ENCODE measurements at regions not wholly inside any gene's neighbourhood (a gene's known extent, or its start where the extent isn't known, plus 50 kb on each side); places are given as distances from the start of the nearest gene placed in this dataset.

DNA sequence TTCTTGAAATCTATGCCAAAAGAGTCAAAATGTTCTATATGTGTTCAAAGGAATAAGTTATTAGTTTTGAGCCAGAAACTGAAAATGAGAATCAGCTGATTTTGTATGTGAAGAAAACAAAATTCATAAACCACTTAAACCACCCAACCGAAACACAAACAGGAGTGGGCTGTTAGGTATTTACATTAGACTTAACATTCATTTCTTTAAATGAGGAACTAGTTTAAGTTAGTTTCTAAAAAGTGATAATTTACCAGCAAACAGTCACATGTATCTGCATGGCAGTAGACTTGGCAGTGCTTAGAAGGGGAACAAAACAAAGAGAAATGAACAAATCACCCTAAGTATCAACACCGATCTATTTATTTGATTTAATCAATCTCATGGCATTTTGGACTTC, 128.0 kb downstream of the GMNC start:
- H3K27me3 ChIP-seq (ENCODE audit: control insufficient read depth, insufficient read depth, low read length, poor library complexity, severe bottlenecking), result no peaks in the 10 kb centered on the region
- no peak overlapping the region for H3K4me3 ChIP-seq (ENCODE audit: low read length)
- H3K9ac ChIP-seq (ENCODE audit: extremely low read depth, low read length, poor library complexity, severe bottlenecking), result no peak overlapping the region
- H3K4me1 ChIP-seq (ENCODE audit: control insufficient read depth, insufficient read depth, low read length), result peaks cover 3% of the 10 kb centered on the region
- no peaks in the 10 kb centered on the region for H3K36me3 ChIP-seq (ENCODE audit: control insufficient read depth, insufficient read depth, low read length)
- Mint-ChIP-seq H3K27ac (no peak overlapping the region), H3K36me3 (ENCODE audit: low read depth) (no peaks in the 10 kb centered on the region), H3K27me3 (ENCODE audit: insufficient read depth) (no peaks in the 10 kb centered on the region), H3K4me1 (peaks cover 7% of the 10 kb centered on the region), H3K9me3 (no peaks in the 10 kb centered on the region), H3K4me3 (no peak overlapping the region)
- no peak overlapping the region for H3K27ac ChIP-seq (ENCODE audit: low read depth, low read length)
- no peaks in the 10 kb centered on the region for H3K9me3 ChIP-seq (ENCODE audit: control insufficient read depth, low read length)
- 100% methylated on average over 1 of the region's 2 CpGs; no CpG with 5 or more reads in 1 of the 2 experiments for WGBS, 2 experiments (ENCODE audit: insufficient coverage in 1 of 2, insufficient read length in 1 of 2)
- no peak for DNase-seq
- TF ChIP-seq, protein P1, sequence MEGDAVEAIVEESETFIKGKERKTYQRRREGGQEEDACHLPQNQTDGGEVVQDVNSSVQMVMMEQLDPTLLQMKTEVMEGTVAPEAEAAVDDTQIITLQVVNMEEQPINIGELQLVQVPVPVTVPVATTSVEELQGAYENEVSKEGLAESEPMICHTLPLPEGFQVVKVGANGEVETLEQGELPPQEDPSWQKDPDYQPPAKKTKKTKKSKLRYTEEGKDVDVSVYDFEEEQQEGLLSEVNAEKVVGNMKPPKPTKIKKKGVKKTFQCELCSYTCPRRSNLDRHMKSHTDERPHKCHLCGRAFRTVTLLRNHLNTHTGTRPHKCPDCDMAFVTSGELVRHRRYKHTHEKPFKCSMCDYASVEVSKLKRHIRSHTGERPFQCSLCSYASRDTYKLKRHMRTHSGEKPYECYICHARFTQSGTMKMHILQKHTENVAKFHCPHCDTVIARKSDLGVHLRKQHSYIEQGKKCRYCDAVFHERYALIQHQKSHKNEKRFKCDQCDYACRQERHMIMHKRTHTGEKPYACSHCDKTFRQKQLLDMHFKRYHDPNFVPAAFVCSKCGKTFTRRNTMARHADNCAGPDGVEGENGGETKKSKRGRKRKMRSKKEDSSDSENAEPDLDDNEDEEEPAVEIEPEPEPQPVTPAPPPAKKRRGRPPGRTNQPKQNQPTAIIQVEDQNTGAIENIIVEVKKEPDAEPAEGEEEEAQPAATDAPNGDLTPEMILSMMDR (conservative IDR thresholded peaks at IDR 0.05), result no peak

DNA sequence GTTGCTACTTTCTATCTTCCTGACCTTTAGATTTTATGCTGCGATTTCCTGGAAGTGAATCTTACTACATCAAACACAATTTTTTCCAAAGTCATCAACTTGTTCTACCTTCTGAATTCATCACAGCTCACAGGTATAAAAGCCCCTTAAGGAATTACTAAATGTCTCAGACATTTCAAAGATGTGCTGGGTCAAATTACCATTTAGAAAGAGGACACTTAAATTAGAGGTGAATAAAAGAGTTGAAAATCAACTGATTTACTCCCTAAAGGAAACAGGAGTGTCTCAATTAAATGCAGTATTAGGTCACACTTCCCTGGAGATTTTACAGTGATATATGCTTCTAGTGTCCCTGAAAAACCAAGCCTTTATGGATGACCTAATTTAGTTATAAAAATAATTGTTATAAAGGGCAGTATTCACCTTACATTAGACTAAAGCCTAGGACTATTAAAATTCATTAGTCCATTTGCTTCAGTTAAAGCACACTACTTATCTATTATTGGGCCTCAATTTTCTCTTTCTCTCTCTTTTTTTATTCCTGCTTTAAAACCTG, 128.8 kb downstream of the GMNC start:
- no peak overlapping the region for H3K9ac ChIP-seq (ENCODE audit: extremely low read depth, low read length, poor library complexity, severe bottlenecking)
- H3K9me3 ChIP-seq (ENCODE audit: control insufficient read depth, low read length), result no peaks in the 10 kb centered on the region
- H3K36me3 ChIP-seq (ENCODE audit: control insufficient read depth, insufficient read depth, low read length), result no peaks in the 10 kb centered on the region
- no peak overlapping the region for H3K4me3 Mint-ChIP-seq
- no peak overlapping the region for H3K27ac ChIP-seq (ENCODE audit: low read depth, low read length)
- TF ChIP-seq, protein P1 (conservative IDR thresholded peaks at IDR 0.05), result no peak
- H3K9me3 Mint-ChIP-seq, result no peaks in the 10 kb centered on the region
- H3K4me3 ChIP-seq (ENCODE audit: low read length), result no peak overlapping the region
- H3K4me1 Mint-ChIP-seq, result peaks cover 12% of the 10 kb centered on the region
- whole genome bisulfite sequencing, 2 experiments (ENCODE audit: insufficient coverage in 1 of 2, insufficient read length in 1 of 2), result 94 to 100% methylated on average over 1 of the region's 1 CpG
- H3K27me3 Mint-ChIP-seq (ENCODE audit: insufficient read depth), result no peaks in the 10 kb centered on the region
- H3K36me3 Mint-ChIP-seq (ENCODE audit: low read depth), result no peaks in the 10 kb centered on the region
- H3K27me3 ChIP-seq (ENCODE audit: control insufficient read depth, insufficient read depth, low read length, poor library complexity, severe bottlenecking), result no peaks in the 10 kb centered on the region
- no peak overlapping the region for H3K27ac Mint-ChIP-seq
- no peak for DNase-seq
- H3K4me1 ChIP-seq (ENCODE audit: control insufficient read depth, insufficient read depth, low read length), result peaks cover 6% of the 10 kb centered on the region

DNA sequence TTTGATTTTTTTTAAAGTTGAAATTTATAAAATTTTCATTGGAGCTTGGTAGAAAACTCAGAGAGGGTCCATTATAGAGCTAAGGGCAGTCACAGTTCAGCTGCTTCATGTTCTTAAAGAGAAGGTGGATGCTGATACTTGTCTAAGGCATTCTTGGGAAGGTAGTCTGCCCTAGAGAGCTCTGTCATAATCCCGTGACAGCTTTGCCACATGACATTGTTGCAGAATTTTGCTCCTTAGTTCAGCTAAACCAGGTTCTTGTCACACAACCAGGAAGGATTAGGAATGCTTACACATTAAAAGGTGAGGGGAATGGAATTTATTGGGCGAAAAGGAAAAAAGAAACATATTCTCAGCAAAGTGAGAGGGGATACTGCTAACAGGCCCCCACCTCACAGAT, 130.9 kb downstream of the GMNC start:
- H3K36me3 ChIP-seq (ENCODE audit: control insufficient read depth, insufficient read depth, low read length), result no peaks in the 10 kb centered on the region
- H3K27me3 ChIP-seq (ENCODE audit: control insufficient read depth, insufficient read depth, low read length, poor library complexity, severe bottlenecking), result no peaks in the 10 kb centered on the region
- H3K4me1 ChIP-seq (ENCODE audit: control insufficient read depth, insufficient read depth, low read length), result peaks cover 6% of the 10 kb centered on the region
- H3K9me3 ChIP-seq (ENCODE audit: control insufficient read depth, low read length), result no peaks in the 10 kb centered on the region
- peaks cover 12% of the 10 kb centered on the region for H3K4me1 Mint-ChIP-seq
- H3K36me3 Mint-ChIP-seq (ENCODE audit: low read depth), result no peaks in the 10 kb centered on the region
- H3K27ac ChIP-seq (ENCODE audit: low read depth, low read length), result no peak overlapping the region
- no peak overlapping the region for H3K4me3 ChIP-seq (ENCODE audit: low read length)
- no peak overlapping the region for H3K27ac Mint-ChIP-seq
- TF ChIP-seq, protein P1 (conservative IDR thresholded peaks at IDR 0.05), result no peak
- WGBS, 2 experiments (ENCODE audit: insufficient coverage in 1 of 2, insufficient read length in 1 of 2), result 91 to 100% methylated on average over 1 to 2 of the region's 2 CpGs
- H3K9me3 Mint-ChIP-seq, result no peaks in the 10 kb centered on the region
- DNase-seq, result no peak
- H3K27me3 Mint-ChIP-seq (ENCODE audit: insufficient read depth), result no peaks in the 10 kb centered on the region
- H3K4me3 Mint-ChIP-seq, result no peak overlapping the region
- H3K9ac ChIP-seq (ENCODE audit: extremely low read depth, low read length, poor library complexity, severe bottlenecking), result no peak overlapping the region
